ENCODE measurements at regions not wholly inside any gene's neighbourhood (a gene's known extent, or its start where the extent isn't known, plus 50 kb on each side); places are given as distances from the start of the nearest gene placed in this dataset.
"Not testable (repeated sequence)": the region's sequence is repeated elsewhere in the genome, so short reads cannot be mapped to it uniquely, and the experiment has no call there.

- Histone ChIP-seq H3K9me3 (ENCODE audit: low read depth, low read length) (no peaks in the 10 kb centered on the region), H3K4me3 (no peak overlapping the region), H3K9ac (ENCODE audit: insufficient read length) (no peak overlapping the region), H3K36me3 (ENCODE audit: insufficient read depth, low read length) (no peaks in the 10 kb centered on the region), H3K27ac (no peak overlapping the region)
- TF ChIP-seq EZH2 (IDR thresholded peaks at IDR 0.05) (no peak), FOXP2 (optimal IDR thresholded peaks at IDR 0.05; ENCODE audit: control extremely low read depth, extremely low read length, insufficient read depth) (no peak), POLR2AphosphoS5 (IDR thresholded peaks at IDR 0.05; ENCODE audit: borderline replicate concordance, low read depth, low read length) (no peak)
- DNase-seq (ENCODE audit: low read depth, low spot score), result no peak
These were observed 190.7 kb upstream of the FAM241A start for GRCh38 chr4:111954550-111954949.

- DNase-seq (ENCODE audit: low read depth, low spot score), result no peak
- Histone ChIP-seq H3K9ac (ENCODE audit: insufficient read length) (no peak overlapping the region), H3K9me3 (ENCODE audit: low read depth, low read length) (no peaks in the 10 kb centered on the region), H3K36me3 (ENCODE audit: insufficient read depth, low read length) (no peaks in the 10 kb centered on the region), H3K27ac (no peak overlapping the region), H3K4me3 (no peak overlapping the region)
- no peak for TF ChIP-seq FOXP2 (optimal IDR thresholded peaks at IDR 0.05; ENCODE audit: control extremely low read depth, extremely low read length, insufficient read depth)
- TF ChIP-seq EZH2 (IDR thresholded peaks at IDR 0.05), result no peak
- no peak for TF ChIP-seq POLR2AphosphoS5 (IDR thresholded peaks at IDR 0.05; ENCODE audit: borderline replicate concordance, low read depth, low read length)
These were observed 190.3 kb upstream of the FAM241A start for GRCh38 chr4:111955001-111955400.

GRCh38 chr4:111957116-111957515 lies 188.1 kb upstream of the FAM241A start:
- no peak for DNase-seq (ENCODE audit: low read depth, low spot score)
- H3K9me3 ChIP-seq (ENCODE audit: low read depth, low read length), result no peaks in the 10 kb centered on the region
- H3K9ac ChIP-seq (ENCODE audit: insufficient read length), result no peak overlapping the region
- TF ChIP-seq POLR2AphosphoS5 (IDR thresholded peaks at IDR 0.05; ENCODE audit: borderline replicate concordance, low read depth, low read length), result no peak
- no peak for TF ChIP-seq FOXP2 (optimal IDR thresholded peaks at IDR 0.05; ENCODE audit: control extremely low read depth, extremely low read length, insufficient read depth)
- TF ChIP-seq EZH2 (IDR thresholded peaks at IDR 0.05), result no peak
- H3K4me3 ChIP-seq, result no peak overlapping the region
- no peaks in the 10 kb centered on the region for H3K36me3 ChIP-seq (ENCODE audit: insufficient read depth, low read length)
- no peak overlapping the region for H3K27ac ChIP-seq

DNA sequence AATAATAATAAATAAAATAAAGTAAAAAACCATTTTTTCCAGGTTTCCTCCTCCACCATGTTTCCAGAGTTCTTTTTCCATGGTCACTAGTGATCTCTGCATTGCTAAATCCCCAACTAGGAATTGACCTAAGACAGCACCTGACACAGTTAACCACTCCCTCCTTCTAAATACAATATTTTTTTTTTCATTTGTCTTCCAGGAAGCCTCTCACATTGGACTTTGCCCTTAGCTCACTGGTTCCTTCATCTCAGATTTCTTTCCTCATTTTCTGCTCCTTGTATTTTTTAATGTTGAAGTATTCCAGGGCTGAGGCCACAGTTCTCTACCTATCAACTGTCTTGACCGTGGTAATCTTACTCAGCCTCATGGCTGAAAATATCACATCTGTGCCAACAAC lies 187.3 kb upstream of the FAM241A start:
- Histone ChIP-seq H3K9ac (ENCODE audit: insufficient read length) (no peak overlapping the region), H3K36me3 (ENCODE audit: insufficient read depth, low read length) (no peaks in the 10 kb centered on the region), H3K9me3 (ENCODE audit: low read depth, low read length) (no peaks in the 10 kb centered on the region), H3K4me3 (no peak overlapping the region), H3K27ac (no peak overlapping the region)
- DNase-seq (ENCODE audit: low read depth, low spot score), result no peak
- TF ChIP-seq POLR2AphosphoS5 (IDR thresholded peaks at IDR 0.05; ENCODE audit: borderline replicate concordance, low read depth, low read length) (no peak), EZH2 (IDR thresholded peaks at IDR 0.05) (no peak), FOXP2 (optimal IDR thresholded peaks at IDR 0.05; ENCODE audit: control extremely low read depth, extremely low read length, insufficient read depth) (no peak)

- TF ChIP-seq POLR2AphosphoS5 (IDR thresholded peaks at IDR 0.05; ENCODE audit: borderline replicate concordance, low read depth, low read length) (no peak), FOXP2 (optimal IDR thresholded peaks at IDR 0.05; ENCODE audit: control extremely low read depth, extremely low read length, insufficient read depth) (no peak), EZH2 (IDR thresholded peaks at IDR 0.05) (no peak)
- H3K36me3 ChIP-seq (ENCODE audit: insufficient read depth, low read length), result no peaks in the 10 kb centered on the region
- DNase-seq (ENCODE audit: low read depth, low spot score), result no peak
- no peaks in the 10 kb centered on the region for H3K9me3 ChIP-seq (ENCODE audit: low read depth, low read length)
- H3K4me3 ChIP-seq, result no peak overlapping the region
- H3K9ac ChIP-seq (ENCODE audit: insufficient read length), result no peak overlapping the region
- H3K27ac ChIP-seq, result no peak overlapping the region
These were observed 186.0 kb upstream of the FAM241A start for GRCh38 chr4:111959222-111959621.

GRCh38 chr4:111960241-111960667 lies 185.0 kb upstream of the FAM241A start:
- no peak for DNase-seq (ENCODE audit: low read depth, low spot score)
- no peak overlapping the region for H3K27ac ChIP-seq
- H3K4me3 ChIP-seq, result no peak overlapping the region
- no peaks in the 10 kb centered on the region for H3K36me3 ChIP-seq (ENCODE audit: insufficient read depth, low read length)
- no peaks in the 10 kb centered on the region for H3K9me3 ChIP-seq (ENCODE audit: low read depth, low read length)
- no peak for TF ChIP-seq EZH2 (IDR thresholded peaks at IDR 0.05)
- TF ChIP-seq FOXP2 (optimal IDR thresholded peaks at IDR 0.05; ENCODE audit: control extremely low read depth, extremely low read length, insufficient read depth), result no peak
- TF ChIP-seq POLR2AphosphoS5 (IDR thresholded peaks at IDR 0.05; ENCODE audit: borderline replicate concordance, low read depth, low read length), result no peak
- no peak overlapping the region for H3K9ac ChIP-seq (ENCODE audit: insufficient read length)

DNA sequence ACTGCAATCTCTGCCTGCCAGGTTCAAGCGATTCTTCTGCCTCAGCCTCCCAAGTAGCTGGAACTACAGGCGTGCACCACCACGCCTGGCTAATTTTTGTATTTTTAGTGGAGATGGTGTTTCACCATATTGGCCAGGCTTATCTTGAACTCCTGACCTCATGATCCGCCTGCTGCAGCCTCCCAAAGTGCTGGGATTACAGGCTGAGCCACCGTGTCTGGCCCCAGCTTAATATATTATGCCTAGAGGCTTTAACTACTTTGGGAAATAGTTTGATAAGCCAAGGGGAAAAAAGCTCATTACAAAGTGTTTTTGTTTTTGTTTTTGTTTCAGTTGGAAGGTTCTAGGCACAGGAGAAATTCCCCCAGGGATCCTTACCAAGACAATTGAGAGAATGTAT lies 184.2 kb upstream of the FAM241A start:
- not testable (repeated sequence) for H3K4me3 ChIP-seq; DNase-seq (ENCODE audit: low read depth, low spot score); H3K9me3 ChIP-seq (ENCODE audit: low read depth, low read length); H3K9ac ChIP-seq (ENCODE audit: insufficient read length); H3K36me3 ChIP-seq (ENCODE audit: insufficient read depth, low read length); H3K27ac ChIP-seq

DNA sequence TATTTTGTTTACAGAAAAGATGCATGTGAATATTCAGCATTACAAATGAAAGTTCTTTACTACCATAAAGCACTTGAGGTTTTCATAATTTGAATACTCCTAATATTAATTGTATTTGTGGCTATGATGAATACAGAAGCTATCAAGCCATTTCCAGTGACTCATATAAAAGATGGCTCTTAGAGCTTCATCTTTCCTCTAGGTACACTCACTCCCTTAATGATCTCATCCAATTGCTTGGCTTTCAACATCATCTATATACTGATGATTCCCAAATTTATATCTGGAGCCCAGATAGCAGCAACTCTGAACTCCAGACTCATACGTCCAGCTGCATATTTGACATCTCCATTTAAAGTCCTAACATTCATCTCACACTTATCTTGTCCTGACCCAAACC lies 183.4 kb upstream of the FAM241A start:
- TF ChIP-seq FOXP2 (optimal IDR thresholded peaks at IDR 0.05; ENCODE audit: control extremely low read depth, extremely low read length, insufficient read depth), result no peak
- no peak for TF ChIP-seq EZH2 (IDR thresholded peaks at IDR 0.05)
- no peak for TF ChIP-seq POLR2AphosphoS5 (IDR thresholded peaks at IDR 0.05; ENCODE audit: borderline replicate concordance, low read depth, low read length)
- Histone ChIP-seq H3K27ac (no peak overlapping the region), H3K36me3 (ENCODE audit: insufficient read depth, low read length) (no peaks in the 10 kb centered on the region), H3K9ac (ENCODE audit: insufficient read length) (no peak overlapping the region), H3K4me3 (no peak overlapping the region), H3K9me3 (ENCODE audit: low read depth, low read length) (no peaks in the 10 kb centered on the region)
- no peak for DNase-seq (ENCODE audit: low read depth, low spot score)

- no peak for TF ChIP-seq POLR2AphosphoS5 (IDR thresholded peaks at IDR 0.05; ENCODE audit: borderline replicate concordance, low read depth, low read length)
- TF ChIP-seq EZH2 (IDR thresholded peaks at IDR 0.05), result no peak
- TF ChIP-seq FOXP2 (optimal IDR thresholded peaks at IDR 0.05; ENCODE audit: control extremely low read depth, extremely low read length, insufficient read depth), result no peak
These were observed 182.0 kb upstream of the FAM241A start for GRCh38 chr4:111963158-111963700.

More at GRCh38 chr4:111963158-111963700, 182.0 kb upstream of the FAM241A start:
- Histone ChIP-seq H3K9me3 (ENCODE audit: low read depth, low read length) (no peaks in the 10 kb centered on the region), H3K9ac (ENCODE audit: insufficient read length) (no peak overlapping the region), H3K36me3 (ENCODE audit: insufficient read depth, low read length) (no peaks in the 10 kb centered on the region), H3K27ac (no peak overlapping the region), H3K4me3 (no peak overlapping the region)
- DNase-seq (ENCODE audit: low read depth, low spot score), result no peak

Data from SK-N-MC (cell line).